HepG2 (cell line): ENCODE measurements at regions not wholly inside any gene's neighbourhood (a gene's known extent, or its start where the extent isn't known, plus 50 kb on each side); places are given as distances from the start of the nearest gene placed in this dataset.

Experiments
- ATAC-seq: fragments of 200-7000 bp; cut with Tn5 transposase; 3 replicates; pipeline ENCODE4 v1.9.1; 2020; ENCODE audit warnings: mild to moderate bottlenecking, moderate library complexity
- BruUV-seq: library from RNA; stranded (reverse); fragments of 400-500 nt; replicated peaks from 2 replicates; lab custom pipeline; 2021; lab: Mats Ljungman, UMichigan
- CTCF ChIA-PET: fragments of 300-600 bp; formaldehyde crosslinking; extraction: SDS; loops from one replicate; lab custom pipeline; 2021; ENCODE audit warnings: low total read pairs, inconsistent platforms, low intra/inter-chr PET ratio; lab: Yijun Ruan, JAX
- POLR2A ChIA-PET: fragments of 350-600 bp; sonication (Branson Sonifier 250); formaldehyde crosslinking; loops from one replicate; lab custom pipeline; 2020; ENCODE audit warnings: antibody characterized with exemption, inconsistent platforms; lab: Yijun Ruan, JAX
- DNase-seq: peaks from one replicate; pipeline ENCODE4 v3.0.0-alpha.2; 2015; ENCODE audit warnings: low spot score
- FAIRE-seq: peaks from 3 replicates; lab custom pipeline; 2011; peaks lifted over from hg19 to GRCh38; lab: Jason Lieb, UNC
- H2AFZ ChIP-seq: one replicate; pipeline ENCODE4 v1.6.1; 2011; ENCODE audit warnings: low read length, inconsistent platforms
- H3K27ac ChIP-seq: fragments of 300-600 bp; 3 replicates; pipeline ENCODE4 v1.8.0; 2011; ENCODE audit warnings: mixed run types, mild to moderate bottlenecking, mixed read lengths, low read length, inconsistent platforms; ENCODE audit not compliant: insufficient read depth; ENCODE audit errors: extremely low read length
- H3K27me3 ChIP-seq, 2 experiments: fragments of 200-600 bp in 1 of 2; 2 replicates in 1 of 2; 3 replicates in 1 of 2; pipeline versions ENCODE4 v1.6.0 to v1.8.0; 2011; ENCODE audit warnings: low read length in 2 of 2, mild to moderate bottlenecking in 2 of 2, moderate library complexity in 2 of 2, inconsistent platforms in 1 of 2; ENCODE audit not compliant: insufficient read depth in 2 of 2, control insufficient read depth in 1 of 2
- H3K36me3 ChIP-seq, 2 experiments: fragments of 200-600 bp in 1 of 2; replicated peaks in 1 of 2; 2 replicates in 1 of 2; 3 replicates in 1 of 2; pipeline versions ENCODE4 v1.5.1 to v1.8.0; 2011; ENCODE audit warnings: low read length in 2 of 2, inconsistent platforms in 1 of 2; ENCODE audit not compliant: insufficient read depth in 2 of 2, control insufficient read depth in 1 of 2
- H3K4me1 ChIP-seq: 2 replicates; pipeline ENCODE4 v1.5.1; 2012; ENCODE audit warnings: low read length, inconsistent platforms; ENCODE audit not compliant: insufficient read depth
- H3K4me2 ChIP-seq: 2 replicates; pipeline ENCODE4 v1.6.0; 2011; ENCODE audit warnings: low read depth, low read length, inconsistent platforms
- H3K4me3 ChIP-seq, 3 experiments: fragments of 200-600 bp in 1 of 3; sonication (generic), shearing (Covaris generic) in 1 of 3; replicated peaks in 1 of 3; 2 replicates each; pipeline ENCODE4 v1.5.1; 2011 to 2016; ENCODE audit warnings: low read length in 3 of 3, inconsistent platforms in 2 of 3, low read depth in 2 of 3, mild to moderate bottlenecking in 2 of 3, control low read depth in 1 of 3, mixed read lengths in 1 of 3; ENCODE audit not compliant: insufficient read depth in 1 of 3
- H3K79me2 ChIP-seq: one replicate; pipeline ENCODE4 v1.6.1; 2011; ENCODE audit warnings: low read length, inconsistent platforms; ENCODE audit not compliant: insufficient read depth
- H3K9ac ChIP-seq: 2 replicates; pipeline ENCODE4 v1.6.0; 2011; ENCODE audit warnings: mild to moderate bottlenecking, low read depth, low read length, inconsistent platforms; ENCODE audit not compliant: insufficient read depth
- H3K9me3 ChIP-seq: 2 replicates; pipeline ENCODE4 v1.5.1; 2012; ENCODE audit warnings: mild to moderate bottlenecking, low read length
- H4K20me1 ChIP-seq: 2 replicates; pipeline ENCODE4 v1.6.0; 2011; ENCODE audit warnings: inconsistent platforms, mild to moderate bottlenecking, low read length, moderate library complexity; ENCODE audit not compliant: insufficient read depth
- BRF2 ChIP-seq: sonication (generic); formaldehyde crosslinking; IDR thresholded peaks from 2 replicates; pipeline ENCODE4 v1.8.1; 2022; ENCODE audit warnings: mild to moderate bottlenecking, missing genetic modification reagents
- KLF13 ChIP-seq: sonication (generic); formaldehyde crosslinking; IDR thresholded peaks from 2 replicates; pipeline ENCODE4 v1.4.0; 2020; ENCODE audit warnings: mild to moderate bottlenecking, missing genetic modification reagents
- MAFF ChIP-seq: IDR thresholded peaks from 2 replicates; pipeline ENCODE4 v1.6.1; 2011; ENCODE audit warnings: low read depth, low read length, improper control_type of control experiment
- MAFK ChIP-seq, 2 experiments: IDR thresholded peaks in 1 of 2; conservative IDR thresholded peaks in 1 of 2; 2 replicates each; pipeline ENCODE4 v1.6.1; 2011; ENCODE audit warnings: improper control_type of control experiment in 2 of 2, low read length in 2 of 2
- NKX3-1 ChIP-seq: sonication (generic); formaldehyde crosslinking; IDR thresholded peaks from 2 replicates; pipeline ENCODE4 v1.5.0; 2020; ENCODE audit warnings: missing genetic modification reagents
- POLR2AphosphoS5 ChIP-seq: IDR thresholded peaks from 2 replicates; pipeline ENCODE4 v1.6.1; 2012; ENCODE audit warnings: low read depth, low read length
- ZNF329 ChIP-seq: sonication (generic); formaldehyde crosslinking; IDR thresholded peaks from 2 replicates; pipeline ENCODE4 v1.9.0; 2021; ENCODE audit warnings: low read depth, mild to moderate bottlenecking, missing genetic modification reagents
- ZNF44 ChIP-seq: sonication (generic); formaldehyde crosslinking; IDR thresholded peaks from 2 replicates; pipeline ENCODE4 v1.5.1; 2020; ENCODE audit warnings: mild to moderate bottlenecking, missing genetic modification reagents
- WGBS: methylation state at CpG from one replicate; pipeline ENCODE4 v1.1.6; 2017; ENCODE audit warnings: low lambda C conversion rate; 5-methylcytosine and 5-hydroxymethylcytosine counted together
- in situ Hi-C: cut with HindIII; loops from 2 replicates; pipeline ENCODE4 v1.10.0; 2017; ENCODE audit warnings: low pct_unique_long_range_greater_than_20kb; ENCODE audit not compliant: extremely low pct_ligation_motif_present
- intact Hi-C: fragments of 100-400 bp; cut with micrococcal nuclease; formaldehyde crosslinking; loops from one replicate; pipeline ENCODE4 v1.10.0; 2022; ENCODE audit not compliant: unreplicated experiment

- H3K36me3 ChIP-seq = no peaks in the 10 kb centered on the region
- H3K4me1 ChIP-seq = no peaks in the 10 kb centered on the region
- H3K79me2 ChIP-seq = no peaks in the 10 kb centered on the region
- in situ Hi-C loops = no loop called here
- no peaks in the 10 kb centered on the region; a peak in 1 of 5 replicates for H3K27me3 ChIP-seq
- CTCF ChIA-PET = no interaction called here
- DNase-seq (no peak), FAIRE-seq (no peak), ATAC-seq (no peak)
- no peaks in the 10 kb centered on the region for H3K9me3 ChIP-seq
- BruUV-seq = no TSS peak
- no peak overlapping the region for H3K27ac ChIP-seq
- H3K4me2 ChIP-seq = no peak overlapping the region
- POLR2A ChIA-PET = no interaction called here
- H3K4me3 ChIP-seq = no peak overlapping the region
- H3K9ac ChIP-seq = no peak overlapping the region
- intact Hi-C loops = no loop called here
- H2AFZ ChIP-seq = no peak overlapping the region
- no peak for TF ChIP-seq ZNF329 (CRISPR knock-in tag)
- no peaks in the 10 kb centered on the region for H4K20me1 ChIP-seq
- WGBS = 0% methylated on average over 2 of the region's 2 CpGs
Measured at GRCh38 chr2:103462101-103462500, 700.3 kb downstream of the TMEM182 start.

- CTCF ChIA-PET = no interaction called here
Measured at GRCh38 chr2:103462712-103463111, 700.9 kb downstream of the TMEM182 start.

More at GRCh38 chr2:103462712-103463111, 700.9 kb downstream of the TMEM182 start:
- H3K36me3 ChIP-seq = no peaks in the 10 kb centered on the region
- H3K4me3 ChIP-seq = no peak overlapping the region
- POLR2A ChIA-PET = no interaction called here
- H3K9me3 ChIP-seq = no peaks in the 10 kb centered on the region
- ATAC-seq (no peak), FAIRE-seq (no peak), DNase-seq (no peak)
- in situ Hi-C loops = no loop called here
- no peak overlapping the region for H3K9ac ChIP-seq
- H3K4me2 ChIP-seq = no peak overlapping the region
- H2AFZ ChIP-seq = no peak overlapping the region
- TF ChIP-seq POLR2AphosphoS5 = no peak
- no peak for TF ChIP-seq ZNF44 (CRISPR knock-in tag)
- TF ChIP-seq NKX3-1 (CRISPR knock-in tag) = no peak
- TF ChIP-seq MAFK (conservative IDR thresholded peaks at IDR 0.05 in 1 of 2, IDR thresholded peaks at IDR 0.05 in 1 of 2; ENCODE audit: low read length in 2 of 2) = peak; percentile 73 to 81
- TF ChIP-seq BRF2 (CRISPR knock-in tag) = no peak
- no peak for TF ChIP-seq KLF13 (CRISPR knock-in tag)
- peak; percentile 46 for TF ChIP-seq MAFF
- WGBS = 4% methylated on average over 2 of the region's 2 CpGs
- H3K79me2 ChIP-seq = no peaks in the 10 kb centered on the region
- H4K20me1 ChIP-seq = no peaks in the 10 kb centered on the region
- BruUV-seq = no TSS peak
- H3K27ac ChIP-seq = no peak overlapping the region
- intact Hi-C loops = no loop called here
- no peaks in the 10 kb centered on the region; a peak in 1 of 5 replicates for H3K27me3 ChIP-seq
- no peaks in the 10 kb centered on the region for H3K4me1 ChIP-seq
